Adipocyte (in vitro differentiated cells): ENCODE measurements at regions not wholly inside any gene's neighbourhood (a gene's known extent, or its start where the extent isn't known, plus 50 kb on each side); places are given as distances from the start of the nearest gene placed in this dataset.

Source experiments
- DNase-seq: peaks from one replicate; pipeline ENCODE4 v3.0.0-alpha.2; 2015; ENCODE audit warnings: low read depth
- H3K27me3 ChIP-seq: replicated peaks from 2 replicates; pipeline ENCODE4 v1.7.0; 2013; ENCODE audit warnings: mild to moderate bottlenecking, low read length, moderate library complexity; ENCODE audit not compliant: control insufficient read depth, insufficient read depth
- H3K36me3 ChIP-seq: 2 replicates; pipeline ENCODE4 v1.7.0; 2013; ENCODE audit warnings: low read length, mild to moderate bottlenecking, moderate library complexity; ENCODE audit not compliant: control insufficient read depth, insufficient read depth, severe bottlenecking
- H3K4me1 ChIP-seq: 2 replicates; pipeline ENCODE4 v1.7.0; 2013; ENCODE audit warnings: mild to moderate bottlenecking, low read length, moderate library complexity; ENCODE audit not compliant: control insufficient read depth, insufficient read depth
- H3K4me3 ChIP-seq: 2 replicates; pipeline ENCODE4 v1.7.0; 2013; ENCODE audit warnings: mild to moderate bottlenecking, low read length, moderate library complexity
- H3K9ac ChIP-seq: 2 replicates; pipeline ENCODE4 v1.7.0; 2013; ENCODE audit warnings: mild to moderate bottlenecking, low read length, moderate library complexity
- H3K9me3 ChIP-seq: 2 replicates; pipeline ENCODE4 v1.7.0; 2013; ENCODE audit warnings: mild to moderate bottlenecking, low read length, moderate library complexity; ENCODE audit not compliant: control insufficient read depth

DNA sequence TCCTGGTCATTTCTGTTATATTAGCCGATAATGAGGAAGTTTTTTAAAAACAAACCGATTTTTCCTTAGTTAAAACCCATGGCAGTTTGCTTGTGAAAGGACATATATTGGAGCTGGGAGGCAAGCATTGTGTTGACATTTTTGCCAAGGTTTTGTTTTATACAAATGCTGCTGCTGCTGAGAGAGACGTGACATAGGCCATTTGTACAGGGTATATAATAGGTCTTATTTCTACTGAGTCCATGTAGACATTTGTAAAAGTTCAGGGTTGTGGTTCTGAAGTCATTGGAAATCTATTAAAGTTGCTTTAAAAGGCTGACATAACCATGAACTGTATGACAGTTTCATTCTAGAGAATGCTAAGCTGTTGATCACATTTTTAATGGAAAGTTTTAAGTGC lies 424.0 kb upstream of the FANCL start:
- Histone ChIP-seq H3K9me3 (no peaks in the 10 kb centered on the region), H3K27me3 (no peaks in the 10 kb centered on the region), H3K4me3 (no peak overlapping the region), H3K9ac (no peak overlapping the region), H3K4me1 (no peaks in the 10 kb centered on the region), H3K36me3 (no peaks in the 10 kb centered on the region)
- no peak for DNase-seq

DNA sequence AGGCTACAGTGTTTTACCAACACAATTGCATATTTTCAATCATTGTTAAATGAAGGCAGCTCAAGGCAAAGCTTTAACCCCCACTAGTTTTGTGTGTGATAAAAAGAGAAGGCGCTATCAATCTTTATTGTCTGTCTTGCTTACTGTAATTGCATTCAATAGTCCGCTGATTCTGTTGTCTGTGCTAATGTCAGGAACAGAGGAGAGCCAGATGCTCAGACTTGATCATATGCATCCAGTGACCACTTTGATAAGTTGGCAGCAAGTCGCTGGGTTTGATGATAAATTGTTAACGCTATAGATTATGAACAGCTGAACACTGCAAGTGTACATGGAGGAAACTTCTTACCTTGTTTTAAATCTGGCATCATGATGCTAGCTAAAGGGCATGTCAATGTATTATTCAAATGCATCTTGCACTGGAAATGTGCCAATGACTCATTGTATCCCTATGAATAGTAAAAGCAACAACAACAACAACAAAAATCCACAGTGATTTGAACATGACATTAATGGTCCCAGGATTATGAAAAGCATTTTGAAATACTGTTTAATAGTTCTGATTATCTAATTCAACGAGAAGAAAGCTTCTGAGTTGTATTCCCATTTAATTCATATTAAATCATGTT lies 423.5 kb upstream of the FANCL start:
- no peak for DNase-seq
- no peaks in the 10 kb centered on the region for H3K36me3 ChIP-seq
- no peak overlapping the region for H3K4me3 ChIP-seq
- no peak overlapping the region for H3K9ac ChIP-seq
- no peaks in the 10 kb centered on the region for H3K27me3 ChIP-seq
- no peaks in the 10 kb centered on the region for H3K9me3 ChIP-seq
- H3K4me1 ChIP-seq = no peaks in the 10 kb centered on the region

- H3K9ac ChIP-seq = no peak overlapping the region
- no peak for DNase-seq
- H3K4me3 ChIP-seq = no peak overlapping the region
- H3K27me3 ChIP-seq = no peaks in the 10 kb centered on the region
- H3K36me3 ChIP-seq = no peaks in the 10 kb centered on the region
- H3K9me3 ChIP-seq = no peaks in the 10 kb centered on the region
- no peaks in the 10 kb centered on the region for H3K4me1 ChIP-seq
These were observed 418.9 kb upstream of the FANCL start for GRCh38 chr2:58660046-58660445.

DNA sequence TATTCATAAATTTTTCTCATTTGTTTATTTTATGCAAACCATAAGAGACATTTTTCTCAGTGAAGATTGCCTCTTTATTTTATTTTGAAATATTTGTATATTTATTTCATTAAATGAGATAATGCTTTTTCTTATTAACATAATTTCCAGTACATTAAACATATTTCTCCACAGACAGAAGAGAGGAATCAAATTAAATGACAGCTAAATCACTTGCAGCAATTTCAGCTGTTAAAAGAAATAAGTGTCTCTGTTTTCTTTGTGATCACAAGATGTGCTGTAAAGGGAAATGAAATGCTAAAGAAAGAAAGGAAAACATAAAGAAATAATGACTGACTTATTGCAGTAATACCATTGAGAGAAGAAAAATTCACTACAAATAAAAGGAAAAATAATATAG lies 414.0 kb upstream of the FANCL start:
- DNase-seq = no peak
- Histone ChIP-seq H3K9ac (no peak overlapping the region), H3K36me3 (no peaks in the 10 kb centered on the region), H3K9me3 (no peaks in the 10 kb centered on the region), H3K4me1 (no peaks in the 10 kb centered on the region), H3K4me3 (no peak overlapping the region), H3K27me3 (peaks cover 7% of the 10 kb centered on the region)

DNA sequence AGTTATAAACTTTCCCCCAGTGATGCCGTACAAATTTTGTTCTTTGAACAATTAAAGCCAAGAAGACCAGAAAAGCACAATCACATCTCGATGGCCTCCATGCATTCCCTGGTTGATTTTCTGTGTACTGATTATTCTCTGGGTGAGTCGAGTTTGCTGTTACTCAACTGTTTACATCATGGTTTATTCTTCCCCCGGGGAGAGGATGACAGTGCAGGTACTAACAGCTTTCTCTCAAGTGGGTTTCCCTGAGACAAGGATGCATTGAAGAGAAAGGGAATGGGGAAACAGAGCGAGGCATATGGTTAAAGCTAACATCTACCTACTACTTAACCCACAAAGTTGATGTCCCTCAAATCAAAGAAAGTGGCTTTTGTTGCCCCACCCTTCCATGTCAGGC lies 410.8 kb upstream of the FANCL start:
- Histone ChIP-seq H3K36me3 (no peaks in the 10 kb centered on the region), H3K27me3 (peaks cover 7% of the 10 kb centered on the region), H3K4me3 (no peak overlapping the region), H3K9ac (no peak overlapping the region), H3K4me1 (no peaks in the 10 kb centered on the region), H3K9me3 (no peaks in the 10 kb centered on the region)
- no peak for DNase-seq

DNA sequence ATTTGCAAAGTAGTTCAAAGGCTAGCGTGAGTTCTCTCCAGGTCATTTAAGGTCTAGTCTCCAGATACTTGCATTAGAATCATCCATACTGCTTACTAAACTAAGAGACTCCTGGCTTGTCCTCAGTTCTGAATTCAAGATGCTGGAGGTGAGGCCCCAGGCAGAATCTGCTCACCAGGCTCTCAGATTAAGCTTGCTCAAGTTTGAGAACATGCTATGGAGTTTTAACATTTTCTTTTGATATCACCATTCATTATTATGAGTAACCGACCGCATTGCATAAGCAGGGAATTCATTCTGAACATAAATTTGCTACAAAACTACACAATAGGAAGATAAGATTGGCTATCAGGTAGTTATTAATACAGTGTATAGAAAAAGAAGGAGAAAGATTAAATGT lies 409.7 kb upstream of the FANCL start:
- DNase-seq = no peak
- Histone ChIP-seq H3K9ac (no peak overlapping the region), H3K9me3 (no peaks in the 10 kb centered on the region), H3K36me3 (no peaks in the 10 kb centered on the region), H3K4me1 (no peaks in the 10 kb centered on the region), H3K4me3 (no peak overlapping the region), H3K27me3 (peaks cover 7% of the 10 kb centered on the region)

DNA sequence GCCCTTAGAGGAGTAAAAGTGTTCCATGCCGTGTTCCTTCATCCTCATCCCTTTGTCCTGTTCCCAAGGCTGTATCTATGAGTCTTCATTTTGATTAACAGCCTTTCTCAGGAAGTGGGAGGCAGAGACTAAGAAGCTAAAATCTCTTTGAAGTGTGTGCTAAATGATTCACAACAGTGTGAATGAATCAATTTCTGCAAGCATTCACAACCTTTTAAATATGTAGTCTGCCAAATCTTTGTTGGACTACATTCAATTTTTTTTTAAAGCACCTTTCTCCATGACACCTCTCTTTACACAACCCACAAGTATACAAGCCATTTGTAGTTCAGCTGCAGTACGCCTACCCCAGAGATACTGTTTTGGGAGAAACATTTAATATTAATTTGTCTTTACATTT lies 408.6 kb upstream of the FANCL start:
- Histone ChIP-seq H3K27me3 (peaks cover 7% of the 10 kb centered on the region), H3K9me3 (no peaks in the 10 kb centered on the region), H3K9ac (no peak overlapping the region), H3K4me1 (no peaks in the 10 kb centered on the region), H3K36me3 (no peaks in the 10 kb centered on the region), H3K4me3 (no peak overlapping the region)
- DNase-seq = no peak

DNA sequence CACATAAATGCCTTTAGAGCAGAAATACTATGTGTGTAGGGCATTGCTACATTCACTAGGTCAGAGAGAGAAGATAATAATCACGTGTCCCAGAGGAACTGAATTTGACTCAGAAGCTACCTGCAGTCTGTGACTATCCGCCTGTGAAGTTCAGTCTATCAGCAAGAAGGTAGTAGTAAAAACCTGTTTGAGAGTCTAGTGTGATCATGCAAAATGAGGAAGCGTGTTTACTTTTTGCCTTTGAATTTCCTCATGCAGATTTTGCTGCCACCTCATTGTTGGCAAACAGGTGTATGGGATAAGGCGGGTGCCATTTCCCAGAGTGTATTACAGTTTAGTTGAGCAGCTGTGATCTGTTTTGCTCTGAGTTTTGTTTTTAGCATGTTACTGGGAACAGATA lies 403.9 kb upstream of the FANCL start:
- no peaks in the 10 kb centered on the region for H3K9me3 ChIP-seq
- no peaks in the 10 kb centered on the region for H3K27me3 ChIP-seq
- no peak overlapping the region for H3K4me3 ChIP-seq
- no peak for DNase-seq
- no peak overlapping the region for H3K9ac ChIP-seq
- H3K4me1 ChIP-seq = no peaks in the 10 kb centered on the region
- H3K36me3 ChIP-seq = no peaks in the 10 kb centered on the region

GRCh38 chr2:58644451-58644850 lies 403.3 kb upstream of the FANCL start:
- H3K4me1 ChIP-seq = no peaks in the 10 kb centered on the region

DNA sequence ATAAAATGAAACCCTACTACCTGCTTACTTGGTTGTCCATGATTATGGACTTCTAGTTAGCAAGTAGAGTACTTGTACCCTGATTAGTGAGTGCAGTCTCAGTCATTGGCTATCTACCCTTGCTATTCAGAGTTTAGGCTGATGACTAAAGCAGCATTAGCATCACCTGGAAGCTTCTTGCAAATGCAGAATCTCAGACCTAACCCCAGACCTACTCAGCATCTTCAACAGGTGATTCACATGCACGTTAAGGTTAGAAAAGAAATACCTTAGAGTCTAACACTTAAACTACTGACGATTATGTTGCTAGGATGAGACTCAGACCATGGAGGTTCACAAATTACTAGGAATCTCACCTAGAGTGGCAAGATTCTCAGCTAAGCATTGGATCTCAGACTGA lies 399.9 kb upstream of the FANCL start:
- no peak for DNase-seq
- Histone ChIP-seq H3K27me3 (no peaks in the 10 kb centered on the region), H3K36me3 (no peaks in the 10 kb centered on the region), H3K9me3 (no peaks in the 10 kb centered on the region), H3K4me3 (no peak overlapping the region), H3K4me1 (no peaks in the 10 kb centered on the region), H3K9ac (no peak overlapping the region)

More at GRCh38 chr2:58644451-58644850, 403.3 kb upstream of the FANCL start:
- no peaks in the 10 kb centered on the region for H3K27me3 ChIP-seq
- H3K9ac ChIP-seq = no peak overlapping the region
- no peak overlapping the region for H3K4me3 ChIP-seq
- no peak for DNase-seq
- H3K9me3 ChIP-seq = no peaks in the 10 kb centered on the region
- H3K36me3 ChIP-seq = no peaks in the 10 kb centered on the region

DNA sequence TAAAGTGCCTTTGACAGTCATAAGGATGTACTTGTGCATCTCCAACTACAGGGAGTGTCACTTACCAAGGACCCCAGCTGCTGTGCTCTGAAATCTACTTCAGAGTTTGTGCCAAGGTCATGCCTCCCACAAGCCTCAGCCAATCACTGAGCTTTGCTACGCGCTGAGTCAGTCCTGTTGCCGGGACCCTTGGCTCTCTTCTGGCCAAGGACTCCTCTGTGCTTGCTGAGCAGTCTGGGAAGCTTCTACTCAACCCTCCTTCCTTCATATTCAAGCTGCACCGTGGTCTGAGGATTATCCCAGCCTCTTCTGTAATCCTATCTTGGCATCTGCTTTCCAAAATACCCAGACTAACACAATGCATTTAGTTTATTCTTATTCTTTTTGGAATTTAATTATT lies 398.9 kb upstream of the FANCL start:
- Histone ChIP-seq H3K4me3 (no peak overlapping the region), H3K9me3 (no peaks in the 10 kb centered on the region), H3K36me3 (no peaks in the 10 kb centered on the region), H3K9ac (no peak overlapping the region), H3K4me1 (peaks cover 5% of the 10 kb centered on the region), H3K27me3 (no peaks in the 10 kb centered on the region)
- no peak for DNase-seq

- H3K27me3 ChIP-seq = no peaks in the 10 kb centered on the region
- DNase-seq = no peak
These were observed 397.2 kb upstream of the FANCL start for GRCh38 chr2:58638256-58638805.

More at GRCh38 chr2:58638256-58638805, 397.2 kb upstream of the FANCL start:
- no peak overlapping the region for H3K4me3 ChIP-seq
- H3K36me3 ChIP-seq = no peaks in the 10 kb centered on the region
- no peak overlapping the region for H3K9ac ChIP-seq
- peaks cover 19% of the 10 kb centered on the region for H3K4me1 ChIP-seq
- no peaks in the 10 kb centered on the region for H3K9me3 ChIP-seq
